A549 (cell line): ENCODE measurements at regions not wholly inside any gene's neighbourhood (a gene's known extent, or its start where the extent isn't known, plus 50 kb on each side); places are given as distances from the start of the nearest gene placed in this dataset.

Source experiments
- ATAC-seq, 2 experiments: fragments of 200-7000 bp in 1 of 2; fragments of >200 bp in 1 of 2; cut with Nextera tagmentation in 1 of 2; cut with Tn5 transposase in 1 of 2; 3 replicates each; pipeline versions ENCODE4 v1.8.0 to v1.9.1; 2018 to 2020; ENCODE audit warnings: mild to moderate bottlenecking in 1 of 2, moderate library complexity in 1 of 2
- CTCF ChIA-PET: fragments of 300-600 bp; sonication (Branson Sonifier 250); formaldehyde crosslinking; extraction: SDS; loops from one replicate; lab custom pipeline; 2021; ENCODE audit warnings: antibody characterized with exemption, inconsistent platforms; lab: Yijun Ruan, JAX
- POLR2A ChIA-PET: fragments of 350-600 bp; formaldehyde crosslinking; extraction: SDS; loops from one replicate; lab custom pipeline; 2021; ENCODE audit warnings: antibody characterized with exemption, inconsistent platforms; lab: Yijun Ruan, JAX
- DNase-seq, 2 experiments: peaks; one replicate each; pipeline versions ENCODE4 v3.0.0 to v3.0.0-alpha.2; 2011 to 2016; ENCODE audit warnings: low read depth in 1 of 2, low spot score in 1 of 2
- FAIRE-seq: peaks from 2 replicates; lab custom pipeline; 2011; peaks lifted over from hg19 to GRCh38; lab: Jason Lieb, UNC
- H3K27ac ChIP-seq, 2 experiments: fragments of >200 bp; sonication (Bioruptor Twin); formaldehyde crosslinking; 3 replicates each; pipeline ENCODE4 v1.5.1; 2016 to 2017
- H3K4me1 ChIP-seq: fragments of >200 bp; sonication (Bioruptor Twin); formaldehyde crosslinking; 3 replicates; pipeline ENCODE4 v1.6.1; 2016
- H3K4me2 ChIP-seq: fragments of >200 bp; sonication (Bioruptor Twin); formaldehyde crosslinking; 3 replicates; pipeline ENCODE4 v1.6.1; 2016
- H3K4me3 ChIP-seq: fragments of >200 bp; sonication (Bioruptor Twin); formaldehyde crosslinking; 3 replicates; pipeline ENCODE4 v1.5.1; 2016
- H3K9me3 ChIP-seq: fragments of >200 bp; sonication (Bioruptor Twin); formaldehyde crosslinking; 3 replicates; pipeline ENCODE4 v1.6.1; 2016
- ELK1 ChIP-seq: fragments of 150-350 bp; IDR thresholded peaks from 2 replicates; pipeline ENCODE4 v1.6.1; 2014; ENCODE audit warnings: low read depth, mild to moderate bottlenecking, low read length
- ESRRA ChIP-seq: fragments of 150-350 bp; IDR thresholded peaks from 2 replicates; pipeline ENCODE4 v1.6.1; 2014; ENCODE audit warnings: mild to moderate bottlenecking, low read length, borderline replicate concordance
- FOSL2 ChIP-seq, 2 experiments: fragments of 450-650 bp in 1 of 2; fragments of >200 bp in 1 of 2; sonication (Bioruptor Twin) in 1 of 2; formaldehyde crosslinking; IDR thresholded peaks; 2 replicates each; pipeline versions ENCODE4 v1.5.0 to v1.6.1; 2016 to 2020; ENCODE audit warnings: mild to moderate bottlenecking in 1 of 2, moderate library complexity in 1 of 2
- HDAC2 ChIP-seq: fragments of 200-600 bp; sonication (generic); IDR thresholded peaks from 2 replicates; pipeline ENCODE4 v1.6.1; 2016
- HES2 ChIP-seq: fragments of >200 bp; sonication (Bioruptor Twin); formaldehyde crosslinking; IDR thresholded peaks from 2 replicates; pipeline ENCODE4 v1.6.1; 2016
- HMGXB4 ChIP-seq: fragments of 250-450 bp; sonication (Bioruptor Pico); IDR thresholded peaks from 2 replicates; pipeline ENCODE4 v1.5.0; 2021; ENCODE audit warnings: mild to moderate bottlenecking, moderate library complexity, borderline replicate concordance
- HOXB5 ChIP-seq: fragments of 250-450 bp; sonication (Bioruptor Pico); IDR thresholded peaks from 2 replicates; pipeline ENCODE4 v1.5.0; 2020; ENCODE audit warnings: mild to moderate bottlenecking, moderate library complexity
- KDM5A ChIP-seq: fragments of 200-600 bp; sonication (generic); IDR thresholded peaks from 2 replicates; pipeline ENCODE4 v1.6.1; 2016; ENCODE audit warnings: antibody characterized with exemption, mild to moderate bottlenecking
- MYC ChIP-seq: IDR thresholded peaks from 2 replicates; pipeline ENCODE4 v1.6.1; 2012; ENCODE audit warnings: mild to moderate bottlenecking, inconsistent platforms, low read length, improper control_type of control experiment, borderline replicate concordance
- NR3C1 ChIP-seq: fragments of >200 bp; sonication (Bioruptor Twin); formaldehyde crosslinking; IDR thresholded peaks from 3 replicates; pipeline ENCODE4 v1.6.1; 2017
- POLR2A ChIP-seq: IDR thresholded peaks from 2 replicates; pipeline ENCODE4 v1.6.1; 2012; ENCODE audit warnings: mild to moderate bottlenecking, low read length
- POLR2AphosphoS2 ChIP-seq: conservative IDR thresholded peaks from 2 replicates; pipeline ENCODE4 v1.6.1; 2012; ENCODE audit warnings: low read length, improper control_type of control experiment, inconsistent platforms
- RFX5 ChIP-seq: fragments of 450-650 bp; IDR thresholded peaks from 2 replicates; pipeline ENCODE4 v1.7.1; 2014; ENCODE audit warnings: antibody characterized with exemption, mild to moderate bottlenecking, moderate library complexity
- TFCP2L1 ChIP-seq: fragments of 250-450 bp; sonication (Bioruptor Pico); IDR thresholded peaks from 2 replicates; pipeline ENCODE4 v1.5.0; 2021; ENCODE audit warnings: mild to moderate bottlenecking
- TP53 ChIP-seq: fragments of 250-450 bp; sonication (Bioruptor Pico); IDR thresholded peaks from 2 replicates; pipeline ENCODE4 v1.5.0; 2021; ENCODE audit warnings: mild to moderate bottlenecking, moderate library complexity
- ZNF302 ChIP-seq: fragments of 250-450 bp; sonication (Bioruptor Pico); IDR thresholded peaks from 2 replicates; pipeline ENCODE4 v1.9.0; 2021; ENCODE audit warnings: inconsistent platforms, mild to moderate bottlenecking, moderate library complexity
- ZSCAN20 ChIP-seq: fragments of 250-450 bp; sonication (Bioruptor Pico); IDR thresholded peaks from 2 replicates; pipeline ENCODE4 v1.8.0; 2022; ENCODE audit warnings: mild to moderate bottlenecking, moderate library complexity
- WGBS: methylation state at CpG from one replicate; pipeline ENCODE4 v1.1.6; 2017; ENCODE audit errors: missing lambda C conversion rate; 5-methylcytosine and 5-hydroxymethylcytosine counted together
- TF ChIP-seq, protein P1 (sequence below): fragments of >200 bp; sonication (Bioruptor Twin); formaldehyde crosslinking; IDR thresholded peaks from 3 replicates; pipeline ENCODE4 v1.5.1; 2016
- TF ChIP-seq, protein P2 (sequence below): fragments of 250-450 bp; sonication (Bioruptor Pico); IDR thresholded peaks from 2 replicates; pipeline ENCODE4 v1.5.0; 2020; ENCODE audit warnings: low read depth, mild to moderate bottlenecking, moderate library complexity
- TF ChIP-seq, protein P3 (sequence below): IDR thresholded peaks from 2 replicates; pipeline ENCODE4 v1.6.1; 2012; ENCODE audit warnings: low read depth, borderline replicate concordance
- TF ChIP-seq, protein P4 (sequence below): fragments of 200-600 bp; sonication (generic); IDR thresholded peaks from 2 replicates; pipeline ENCODE4 v1.6.1; 2016; ENCODE audit warnings: antibody characterized with exemption, mild to moderate bottlenecking, moderate library complexity

DNA sequence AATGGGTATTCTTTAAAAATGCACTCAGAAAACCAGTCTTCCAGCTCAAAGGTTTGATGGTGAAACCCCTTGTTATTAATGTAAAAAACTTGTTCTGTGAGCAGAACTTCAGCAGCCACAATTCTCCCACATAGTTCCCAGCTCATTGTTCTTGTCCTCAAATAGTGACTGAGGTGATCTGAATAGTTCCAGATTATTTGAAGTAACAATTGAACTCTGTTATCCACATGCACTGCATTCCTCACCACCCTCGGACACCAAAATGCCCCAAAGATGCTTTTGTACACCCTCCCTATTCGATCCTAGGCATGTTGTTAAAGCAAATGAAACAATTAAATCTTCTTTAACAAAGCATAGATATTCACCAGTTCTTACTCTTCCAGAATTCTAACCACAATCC lies 2186.8 kb upstream of the CELF4 start (continued):
- no peak for TF ChIP-seq NR3C1
- TF ChIP-seq, all 56 proteins: peak for 0

DNA sequence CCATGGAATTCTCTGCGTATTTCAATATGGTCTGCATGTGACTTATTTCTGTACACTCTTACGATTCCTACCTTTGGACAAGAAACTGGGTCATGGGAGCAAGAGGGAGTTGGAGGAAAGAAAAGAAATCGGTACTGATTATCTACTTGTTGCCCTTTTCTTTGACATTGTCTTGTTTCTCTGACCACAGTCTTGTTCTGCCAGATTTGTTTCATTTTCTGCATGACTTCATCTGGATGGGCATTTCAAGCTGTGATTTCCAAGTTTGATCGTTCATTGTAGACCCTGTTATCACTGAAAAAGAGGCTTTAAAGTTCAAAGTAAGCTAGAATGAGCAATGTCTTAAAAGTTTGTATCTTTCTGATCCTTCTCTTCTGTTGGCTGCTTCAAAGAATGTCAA lies 2186.3 kb upstream of the CELF4 start:
- 86% methylated on average over 4 of the region's 4 CpGs for WGBS
- Histone ChIP-seq H3K27ac (no peak overlapping the region), H3K4me3 (no peak overlapping the region)
- ATAC-seq (no peak), FAIRE-seq (no peak)
- TF ChIP-seq ESRRA (no peak), RFX5 (no peak), POLR2A (no peak), HMGXB4 (no peak), MYC (no peak), ELK1 (no peak), HOXB5 (CRISPR knock-in tag) (no peak), HES2 (no peak), HDAC2 (no peak), KDM5A (no peak), TP53 (CRISPR knock-in tag) (no peak)
- TF ChIP-seq, protein P1, sequence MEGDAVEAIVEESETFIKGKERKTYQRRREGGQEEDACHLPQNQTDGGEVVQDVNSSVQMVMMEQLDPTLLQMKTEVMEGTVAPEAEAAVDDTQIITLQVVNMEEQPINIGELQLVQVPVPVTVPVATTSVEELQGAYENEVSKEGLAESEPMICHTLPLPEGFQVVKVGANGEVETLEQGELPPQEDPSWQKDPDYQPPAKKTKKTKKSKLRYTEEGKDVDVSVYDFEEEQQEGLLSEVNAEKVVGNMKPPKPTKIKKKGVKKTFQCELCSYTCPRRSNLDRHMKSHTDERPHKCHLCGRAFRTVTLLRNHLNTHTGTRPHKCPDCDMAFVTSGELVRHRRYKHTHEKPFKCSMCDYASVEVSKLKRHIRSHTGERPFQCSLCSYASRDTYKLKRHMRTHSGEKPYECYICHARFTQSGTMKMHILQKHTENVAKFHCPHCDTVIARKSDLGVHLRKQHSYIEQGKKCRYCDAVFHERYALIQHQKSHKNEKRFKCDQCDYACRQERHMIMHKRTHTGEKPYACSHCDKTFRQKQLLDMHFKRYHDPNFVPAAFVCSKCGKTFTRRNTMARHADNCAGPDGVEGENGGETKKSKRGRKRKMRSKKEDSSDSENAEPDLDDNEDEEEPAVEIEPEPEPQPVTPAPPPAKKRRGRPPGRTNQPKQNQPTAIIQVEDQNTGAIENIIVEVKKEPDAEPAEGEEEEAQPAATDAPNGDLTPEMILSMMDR = no peak
- TF ChIP-seq, protein P2, sequence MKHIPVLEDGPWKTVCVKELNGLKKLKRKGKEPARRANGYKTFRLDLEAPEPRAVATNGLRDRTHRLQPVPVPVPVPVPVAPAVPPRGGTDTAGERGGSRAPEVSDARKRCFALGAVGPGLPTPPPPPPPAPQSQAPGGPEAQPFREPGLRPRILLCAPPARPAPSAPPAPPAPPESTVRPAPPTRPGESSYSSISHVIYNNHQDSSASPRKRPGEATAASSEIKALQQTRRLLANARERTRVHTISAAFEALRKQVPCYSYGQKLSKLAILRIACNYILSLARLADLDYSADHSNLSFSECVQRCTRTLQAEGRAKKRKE = no peak
- TF ChIP-seq, all 56 proteins: peak for 0
- POLR2A ChIA-PET = no interaction called here
- peaks cover 3% of the 10 kb centered on the region; the same call in 1 of the 3 replicates for H3K9me3 ChIP-seq
- H3K4me2 ChIP-seq = no peak overlapping the region
- no peaks in the 10 kb centered on the region for H3K4me1 ChIP-seq
- CTCF ChIA-PET = no interaction called here
- no peak for DNase-seq

- Histone ChIP-seq H3K4me1 (no peaks in the 10 kb centered on the region), H3K4me3 (no peak overlapping the region)
- CTCF ChIA-PET = no interaction called here
- no peak for ATAC-seq
- TF ChIP-seq, protein P3, sequence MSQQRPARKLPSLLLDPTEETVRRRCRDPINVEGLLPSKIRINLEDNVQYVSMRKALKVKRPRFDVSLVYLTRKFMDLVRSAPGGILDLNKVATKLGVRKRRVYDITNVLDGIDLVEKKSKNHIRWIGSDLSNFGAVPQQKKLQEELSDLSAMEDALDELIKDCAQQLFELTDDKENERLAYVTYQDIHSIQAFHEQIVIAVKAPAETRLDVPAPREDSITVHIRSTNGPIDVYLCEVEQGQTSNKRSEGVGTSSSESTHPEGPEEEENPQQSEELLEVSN = no peak
- TF ChIP-seq ZNF302 (no peak), TFCP2L1 (no peak), ELK1 (no peak), MYC (no peak), FOSL2 (IDR thresholded peaks at IDR 0.05) (no peak), FOSL2 (CRISPR knock-in tag; IDR thresholded peaks at IDR 0.05) (no peak), KDM5A (no peak), ZSCAN20 (CRISPR knock-in tag) (no peak), ESRRA (no peak), HES2 (no peak), POLR2AphosphoS2 (no peak)
- TF ChIP-seq, protein P4, sequence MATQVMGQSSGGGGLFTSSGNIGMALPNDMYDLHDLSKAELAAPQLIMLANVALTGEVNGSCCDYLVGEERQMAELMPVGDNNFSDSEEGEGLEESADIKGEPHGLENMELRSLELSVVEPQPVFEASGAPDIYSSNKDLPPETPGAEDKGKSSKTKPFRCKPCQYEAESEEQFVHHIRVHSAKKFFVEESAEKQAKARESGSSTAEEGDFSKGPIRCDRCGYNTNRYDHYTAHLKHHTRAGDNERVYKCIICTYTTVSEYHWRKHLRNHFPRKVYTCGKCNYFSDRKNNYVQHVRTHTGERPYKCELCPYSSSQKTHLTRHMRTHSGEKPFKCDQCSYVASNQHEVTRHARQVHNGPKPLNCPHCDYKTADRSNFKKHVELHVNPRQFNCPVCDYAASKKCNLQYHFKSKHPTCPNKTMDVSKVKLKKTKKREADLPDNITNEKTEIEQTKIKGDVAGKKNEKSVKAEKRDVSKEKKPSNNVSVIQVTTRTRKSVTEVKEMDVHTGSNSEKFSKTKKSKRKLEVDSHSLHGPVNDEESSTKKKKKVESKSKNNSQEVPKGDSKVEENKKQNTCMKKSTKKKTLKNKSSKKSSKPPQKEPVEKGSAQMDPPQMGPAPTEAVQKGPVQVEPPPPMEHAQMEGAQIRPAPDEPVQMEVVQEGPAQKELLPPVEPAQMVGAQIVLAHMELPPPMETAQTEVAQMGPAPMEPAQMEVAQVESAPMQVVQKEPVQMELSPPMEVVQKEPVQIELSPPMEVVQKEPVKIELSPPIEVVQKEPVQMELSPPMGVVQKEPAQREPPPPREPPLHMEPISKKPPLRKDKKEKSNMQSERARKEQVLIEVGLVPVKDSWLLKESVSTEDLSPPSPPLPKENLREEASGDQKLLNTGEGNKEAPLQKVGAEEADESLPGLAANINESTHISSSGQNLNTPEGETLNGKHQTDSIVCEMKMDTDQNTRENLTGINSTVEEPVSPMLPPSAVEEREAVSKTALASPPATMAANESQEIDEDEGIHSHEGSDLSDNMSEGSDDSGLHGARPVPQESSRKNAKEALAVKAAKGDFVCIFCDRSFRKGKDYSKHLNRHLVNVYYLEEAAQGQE = no peak
- TF ChIP-seq, all 56 proteins: peak for 0
- Histone ChIP-seq H3K27ac (no peak overlapping the region), H3K9me3 (peaks cover 3% of the 10 kb centered on the region; the same call in 1 of the 3 replicates), H3K4me2 (no peak overlapping the region)
- POLR2A ChIA-PET = no interaction called here
- FAIRE-seq = no peak
- no peak for DNase-seq
- 90% methylated on average over 1 of the region's 1 CpG for WGBS
Observed at GRCh38 chr18:39751161-39751560, 2185.6 kb upstream of the CELF4 start.
